ENCODE measurements at regions not wholly inside any gene's neighbourhood (a gene's known extent, or its start where the extent isn't known, plus 50 kb on each side); places are given as distances from the start of the nearest gene placed in this dataset.

- TF ChIP-seq CTCF (IDR thresholded peaks at IDR 0.05) (no peak), EZH2 (IDR thresholded peaks at IDR 0.05) (no peak)
These were observed 125.1 kb downstream of the PRRX1 start for GRCh38 chr1:170789063-170789462.
